Brain microvascular endothelial cell (primary cell): ENCODE measurements at regions not wholly inside any gene's neighbourhood (a gene's known extent, or its start where the extent isn't known, plus 50 kb on each side); places are given as distances from the start of the nearest gene placed in this dataset.

ENCODE experiments used
- DNase-seq: peaks from one replicate; pipeline ENCODE4 v3.0.0-alpha.2; 2020
- H3K27ac ChIP-seq: fragments of 250-450 bp; sonication (Bioruptor Pico); 2 replicates; pipeline ENCODE4 v1.5.1; 2020; ENCODE audit warnings: mild to moderate bottlenecking, moderate library complexity
- H3K27me3 ChIP-seq: fragments of 250-450 bp; sonication (Bioruptor Pico); replicated peaks from 2 replicates; pipeline ENCODE4 v1.5.1; 2020; ENCODE audit warnings: mild to moderate bottlenecking
- H3K36me3 ChIP-seq: fragments of 250-450 bp; sonication (Bioruptor Pico); replicated peaks from 2 replicates; pipeline ENCODE4 v1.5.1; 2020; ENCODE audit warnings: mild to moderate bottlenecking
- H3K4me3 ChIP-seq: 2 replicates; pipeline ENCODE4 v1.5.1; 2011; ENCODE audit warnings: low read depth, mild to moderate bottlenecking, control low read depth, low read length, moderate library complexity
- in situ Hi-C: cut with HindIII; loops from 2 replicates; pipeline ENCODE4 v1.10.0; 2017; ENCODE audit warnings: low sequenced_read_pairs, low pct_ligation_motif_present
- TF ChIP-seq, protein P1 (sequence below): IDR thresholded peaks from 2 replicates; pipeline ENCODE4 v1.5.1; 2011; ENCODE audit warnings: low read depth, mild to moderate bottlenecking, moderate library complexity, low read length, control low read depth, inconsistent platforms; ENCODE audit errors: missing control alignments

DNA sequence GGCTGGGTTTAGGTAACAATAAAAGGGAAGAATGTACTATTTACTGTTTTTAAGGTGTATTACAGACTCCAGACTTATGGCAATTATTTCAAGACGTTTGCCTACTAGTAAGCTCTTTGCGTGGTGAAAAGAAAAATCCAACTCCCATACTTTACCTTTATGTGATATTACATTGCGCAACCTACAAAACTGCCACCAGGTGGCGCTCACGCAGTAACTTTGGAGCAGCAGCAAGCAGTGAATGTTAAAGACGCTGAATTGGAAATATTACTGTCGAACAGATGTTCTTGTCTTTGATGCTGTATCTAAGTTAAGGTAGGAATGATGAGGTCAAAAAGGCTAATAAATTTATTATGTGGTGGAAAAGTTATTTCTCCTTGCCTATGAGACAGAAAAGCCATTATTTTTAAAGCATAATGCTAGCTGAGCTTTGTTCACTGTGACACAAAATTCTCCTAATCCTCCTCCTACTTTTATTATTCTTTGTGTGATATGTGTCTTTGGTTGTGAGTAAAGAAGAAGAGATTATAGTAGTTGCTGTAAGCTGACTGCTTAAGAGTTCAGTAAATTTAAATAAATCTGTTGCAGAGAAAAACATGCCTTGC, 1099.8 kb upstream of the TENM3 start:
- H3K4me3 ChIP-seq, result no peak overlapping the region
- in situ Hi-C loops, result no loop called here
- peak; percentile 78 for DNase-seq

GRCh38 chr4:181146051-181146450, 1097.2 kb upstream of the TENM3 start:
- DNase-seq, result no peak
- TF ChIP-seq, protein P1, sequence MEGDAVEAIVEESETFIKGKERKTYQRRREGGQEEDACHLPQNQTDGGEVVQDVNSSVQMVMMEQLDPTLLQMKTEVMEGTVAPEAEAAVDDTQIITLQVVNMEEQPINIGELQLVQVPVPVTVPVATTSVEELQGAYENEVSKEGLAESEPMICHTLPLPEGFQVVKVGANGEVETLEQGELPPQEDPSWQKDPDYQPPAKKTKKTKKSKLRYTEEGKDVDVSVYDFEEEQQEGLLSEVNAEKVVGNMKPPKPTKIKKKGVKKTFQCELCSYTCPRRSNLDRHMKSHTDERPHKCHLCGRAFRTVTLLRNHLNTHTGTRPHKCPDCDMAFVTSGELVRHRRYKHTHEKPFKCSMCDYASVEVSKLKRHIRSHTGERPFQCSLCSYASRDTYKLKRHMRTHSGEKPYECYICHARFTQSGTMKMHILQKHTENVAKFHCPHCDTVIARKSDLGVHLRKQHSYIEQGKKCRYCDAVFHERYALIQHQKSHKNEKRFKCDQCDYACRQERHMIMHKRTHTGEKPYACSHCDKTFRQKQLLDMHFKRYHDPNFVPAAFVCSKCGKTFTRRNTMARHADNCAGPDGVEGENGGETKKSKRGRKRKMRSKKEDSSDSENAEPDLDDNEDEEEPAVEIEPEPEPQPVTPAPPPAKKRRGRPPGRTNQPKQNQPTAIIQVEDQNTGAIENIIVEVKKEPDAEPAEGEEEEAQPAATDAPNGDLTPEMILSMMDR, result no peak
- no peak overlapping the region for H3K27ac ChIP-seq
- H3K36me3 ChIP-seq, result no peaks in the 10 kb centered on the region
- no peaks in the 10 kb centered on the region for H3K27me3 ChIP-seq
- in situ Hi-C loops, result no loop called here
- no peak overlapping the region for H3K4me3 ChIP-seq

More for the DNA sequence above, 1099.8 kb upstream of the TENM3 start:
- H3K27ac ChIP-seq, result no peak overlapping the region
- no peaks in the 10 kb centered on the region for H3K27me3 ChIP-seq
- no peaks in the 10 kb centered on the region for H3K36me3 ChIP-seq
- TF ChIP-seq, protein P1, result peak; percentile 87

- DNase-seq, result no peak
- TF ChIP-seq, protein P1, result no peak
- H3K27me3 ChIP-seq, result no peaks in the 10 kb centered on the region
- H3K4me3 ChIP-seq, result no peak overlapping the region
- no peaks in the 10 kb centered on the region for H3K36me3 ChIP-seq
- in situ Hi-C loops, result no loop called here
- H3K27ac ChIP-seq, result no peak overlapping the region
Measured at GRCh38 chr4:181147416-181147951, 1095.7 kb upstream of the TENM3 start.

DNA sequence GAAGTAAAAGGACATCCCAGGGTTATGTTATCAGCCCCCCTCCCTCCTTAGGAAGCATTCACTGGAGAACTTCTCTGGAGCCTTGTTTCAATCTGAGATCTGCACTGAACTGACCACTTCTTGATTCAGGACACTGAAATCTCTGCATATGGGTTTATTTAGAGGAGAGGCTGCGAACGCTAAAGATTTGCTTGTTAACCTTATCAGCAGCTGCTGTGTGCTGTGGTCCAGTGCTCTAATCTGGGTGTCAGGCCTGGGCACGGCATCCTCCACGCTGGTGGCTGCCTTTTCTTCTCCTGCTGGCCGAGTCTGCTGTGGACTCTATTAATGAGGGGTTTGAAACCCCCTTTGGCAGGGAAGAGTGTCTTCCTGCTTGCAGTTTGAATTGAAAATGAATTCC, 1094.7 kb upstream of the TENM3 start:
- TF ChIP-seq, protein P1, result no peak
- DNase-seq, result no peak
- Histone ChIP-seq H3K36me3 (no peaks in the 10 kb centered on the region), H3K4me3 (no peak overlapping the region), H3K27me3 (no peaks in the 10 kb centered on the region), H3K27ac (no peak overlapping the region)
- in situ Hi-C loops, result no loop called here

DNA sequence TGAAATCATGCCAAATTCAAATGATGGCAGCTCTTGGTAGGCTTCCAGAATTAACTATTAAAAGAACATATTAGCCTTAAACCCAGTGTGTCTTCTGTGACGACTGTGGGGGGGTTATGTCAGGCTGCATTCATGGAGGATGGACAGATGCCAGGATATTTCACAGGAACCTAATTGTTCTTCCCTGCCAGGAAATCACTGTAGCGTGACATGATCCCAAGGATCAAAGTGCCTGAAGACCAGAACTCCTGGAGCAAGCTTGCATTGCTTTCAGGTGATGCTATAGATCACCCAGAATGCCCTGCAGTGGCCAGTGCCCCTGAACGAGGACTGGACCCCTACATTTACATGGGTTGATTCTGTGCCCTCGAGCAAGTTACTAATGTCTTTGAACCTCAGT, 1093.0 kb upstream of the TENM3 start:
- no peaks in the 10 kb centered on the region for H3K27me3 ChIP-seq
- in situ Hi-C loops, result no loop called here
- H3K4me3 ChIP-seq, result no peak overlapping the region
- H3K36me3 ChIP-seq, result no peaks in the 10 kb centered on the region
- TF ChIP-seq, protein P1, result no peak
- H3K27ac ChIP-seq, result no peak overlapping the region
- DNase-seq, result no peak

GRCh38 chr4:181151856-181152255, 1091.3 kb upstream of the TENM3 start:
- H3K36me3 ChIP-seq, result no peaks in the 10 kb centered on the region
- in situ Hi-C loops, result no loop called here
- TF ChIP-seq, protein P1, result no peak
- no peak overlapping the region for H3K4me3 ChIP-seq
- no peaks in the 10 kb centered on the region for H3K27me3 ChIP-seq
- no peak for DNase-seq
- H3K27ac ChIP-seq, result no peak overlapping the region
